ENCODE measurements at regions not wholly inside any gene's neighbourhood (a gene's known extent, or its start where the extent isn't known, plus 50 kb on each side); places are given as distances from the start of the nearest gene placed in this dataset.

DNA sequence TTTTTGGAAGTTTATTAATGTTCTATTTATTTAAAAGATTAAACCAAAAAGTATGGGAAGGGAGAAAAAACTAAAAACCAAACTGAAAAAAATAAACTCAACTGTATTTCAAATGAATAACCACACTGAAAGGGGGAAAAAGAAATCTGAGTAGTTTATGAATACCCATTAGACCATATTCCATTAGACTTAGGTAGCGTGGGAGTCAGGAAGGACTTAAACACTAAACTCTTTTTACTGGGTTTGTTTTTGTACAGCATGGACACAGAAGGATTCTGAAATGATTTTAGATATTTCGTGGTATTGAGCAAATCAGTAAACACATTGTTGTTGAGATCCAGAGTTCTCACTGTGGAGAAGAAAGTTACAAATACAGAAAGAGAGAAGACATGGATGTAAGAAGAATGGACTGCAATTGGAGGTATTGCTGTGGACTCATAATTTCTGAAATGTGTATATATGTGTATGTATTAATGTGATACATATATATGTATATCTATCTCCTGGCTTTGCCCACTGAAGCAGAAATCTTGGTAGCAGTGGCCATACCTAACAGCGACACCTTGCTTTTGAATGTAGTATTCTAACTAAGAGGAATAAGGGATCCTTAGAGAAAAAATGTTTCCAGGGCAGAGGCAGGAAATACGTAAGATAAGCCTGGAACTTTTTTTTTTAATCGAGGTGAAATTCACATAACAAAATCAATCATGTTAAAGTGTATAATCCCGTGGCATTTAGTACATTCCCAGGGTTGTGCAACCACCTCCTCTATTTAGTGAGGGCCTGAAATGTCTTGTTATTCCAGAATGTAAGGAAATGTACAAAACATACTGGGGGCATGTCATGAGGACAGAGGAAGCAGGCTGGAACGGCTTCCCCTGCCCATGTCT, 228.8 kb downstream of the SMARCA2 start:
- no peak for DNase-seq (ENCODE audit: low read depth)
- no peak overlapping the region for H3K4me3 ChIP-seq (ENCODE audit: control insufficient read depth, low read depth, low read length)
- TF ChIP-seq, protein P1, sequence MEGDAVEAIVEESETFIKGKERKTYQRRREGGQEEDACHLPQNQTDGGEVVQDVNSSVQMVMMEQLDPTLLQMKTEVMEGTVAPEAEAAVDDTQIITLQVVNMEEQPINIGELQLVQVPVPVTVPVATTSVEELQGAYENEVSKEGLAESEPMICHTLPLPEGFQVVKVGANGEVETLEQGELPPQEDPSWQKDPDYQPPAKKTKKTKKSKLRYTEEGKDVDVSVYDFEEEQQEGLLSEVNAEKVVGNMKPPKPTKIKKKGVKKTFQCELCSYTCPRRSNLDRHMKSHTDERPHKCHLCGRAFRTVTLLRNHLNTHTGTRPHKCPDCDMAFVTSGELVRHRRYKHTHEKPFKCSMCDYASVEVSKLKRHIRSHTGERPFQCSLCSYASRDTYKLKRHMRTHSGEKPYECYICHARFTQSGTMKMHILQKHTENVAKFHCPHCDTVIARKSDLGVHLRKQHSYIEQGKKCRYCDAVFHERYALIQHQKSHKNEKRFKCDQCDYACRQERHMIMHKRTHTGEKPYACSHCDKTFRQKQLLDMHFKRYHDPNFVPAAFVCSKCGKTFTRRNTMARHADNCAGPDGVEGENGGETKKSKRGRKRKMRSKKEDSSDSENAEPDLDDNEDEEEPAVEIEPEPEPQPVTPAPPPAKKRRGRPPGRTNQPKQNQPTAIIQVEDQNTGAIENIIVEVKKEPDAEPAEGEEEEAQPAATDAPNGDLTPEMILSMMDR (IDR thresholded peaks at IDR 0.05; ENCODE audit: control insufficient read depth, insufficient read depth, low read depth, low read length, missing control alignments), result peak; percentile 23

DNA sequence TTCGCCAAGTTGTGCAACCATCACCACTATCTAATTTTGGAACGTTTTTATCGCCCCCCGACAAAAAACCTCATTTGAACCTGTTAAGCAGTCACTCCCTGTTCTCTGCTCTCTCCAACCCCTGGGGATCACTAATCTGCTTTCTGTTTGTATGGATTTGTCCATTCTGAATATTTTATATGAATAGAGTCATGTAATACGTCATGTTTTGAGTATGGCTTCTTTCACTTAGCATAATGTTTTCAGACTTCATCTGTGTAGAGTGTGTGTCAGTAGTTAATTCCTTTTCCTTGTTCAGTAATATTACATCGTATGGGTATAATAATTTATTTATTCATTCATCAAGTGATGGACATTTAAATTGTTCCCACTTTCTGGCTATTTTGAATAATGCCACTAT, 232.2 kb downstream of the SMARCA2 start:
- TF ChIP-seq, protein P1 (IDR thresholded peaks at IDR 0.05; ENCODE audit: control insufficient read depth, insufficient read depth, low read depth, low read length, missing control alignments), result no peak

DNA sequence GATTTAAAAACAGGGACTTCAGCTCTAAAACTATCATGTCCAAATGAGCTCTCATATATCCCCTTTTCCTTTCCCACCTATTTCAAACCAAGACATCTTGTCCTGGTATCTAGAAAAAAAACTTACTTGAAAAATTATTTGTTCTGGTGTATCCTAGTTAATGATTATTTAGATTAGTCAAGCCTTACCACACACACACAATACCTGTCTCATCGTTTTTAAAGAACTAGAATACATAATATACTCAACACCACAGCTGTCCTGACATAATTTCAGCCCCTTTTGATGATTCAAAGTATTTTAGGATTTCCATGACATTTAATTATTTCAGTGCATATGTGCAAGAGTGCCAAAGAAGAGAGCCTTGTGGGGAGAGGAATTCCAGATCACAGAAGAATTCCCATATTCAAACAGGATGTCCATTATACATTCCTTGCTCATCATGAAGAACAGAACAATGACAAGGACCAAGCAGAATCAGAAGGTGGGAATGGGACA, 233.7 kb downstream of the SMARCA2 start:
- DNase-seq (ENCODE audit: low read depth), result no peak
- H3K4me3 ChIP-seq (ENCODE audit: control insufficient read depth, low read depth, low read length), result no peak overlapping the region
- TF ChIP-seq, protein P1 (IDR thresholded peaks at IDR 0.05; ENCODE audit: control insufficient read depth, insufficient read depth, low read depth, low read length, missing control alignments), result no peak

More for the DNA sequence above, 232.2 kb downstream of the SMARCA2 start:
- DNase-seq (ENCODE audit: low read depth), result no peak
- H3K4me3 ChIP-seq (ENCODE audit: control insufficient read depth, low read depth, low read length), result no peak overlapping the region

DNA sequence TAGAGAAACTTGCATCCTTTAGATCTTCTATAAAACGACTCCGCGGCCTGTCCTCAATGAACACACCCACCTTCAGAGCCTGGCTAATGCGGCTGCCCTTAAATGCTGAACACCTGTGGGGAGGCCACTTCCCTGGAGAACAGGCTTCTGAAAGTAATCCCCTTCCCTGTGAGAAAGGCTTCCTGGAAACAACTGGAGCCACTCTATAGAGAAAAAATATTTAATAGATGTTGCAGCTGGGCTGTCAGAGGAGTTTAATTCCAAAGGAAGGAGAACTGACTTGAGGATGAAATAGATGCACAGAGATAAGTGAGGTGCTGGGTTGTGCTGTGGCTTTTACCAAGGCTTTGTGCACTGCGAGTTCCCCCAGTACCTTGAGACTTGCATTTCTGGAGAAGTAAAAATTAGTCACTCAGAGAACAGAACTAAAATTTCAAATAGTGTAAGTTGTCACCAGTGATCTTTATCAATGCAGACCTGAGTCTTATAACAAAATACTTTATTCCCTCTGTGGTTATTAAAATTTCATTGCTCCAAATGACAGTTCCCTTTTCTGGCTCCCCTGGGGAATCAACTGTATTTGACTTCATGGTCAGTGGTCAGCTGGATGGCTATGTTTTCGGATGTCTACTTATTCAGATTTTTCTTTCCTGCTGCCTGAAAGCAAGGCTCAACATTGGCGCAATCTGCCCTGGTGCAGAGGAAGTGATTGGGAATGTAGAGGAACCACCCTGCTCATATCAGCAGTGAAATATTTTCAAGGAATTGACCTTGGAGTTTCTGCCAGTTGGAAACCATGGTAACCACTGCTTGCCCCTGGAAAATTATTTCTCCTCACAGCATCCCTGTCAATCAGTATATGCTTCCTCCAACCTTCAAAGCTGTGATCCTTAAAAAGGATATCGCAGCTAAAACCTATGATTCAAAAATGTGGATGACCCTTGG, 238.8 kb downstream of the SMARCA2 start:
- TF ChIP-seq, protein P1 (IDR thresholded peaks at IDR 0.05; ENCODE audit: control insufficient read depth, insufficient read depth, low read depth, low read length, missing control alignments), result no peak
- DNase-seq (ENCODE audit: low read depth), result no peak
- H3K4me3 ChIP-seq (ENCODE audit: control insufficient read depth, low read depth, low read length), result no peak overlapping the region

DNA sequence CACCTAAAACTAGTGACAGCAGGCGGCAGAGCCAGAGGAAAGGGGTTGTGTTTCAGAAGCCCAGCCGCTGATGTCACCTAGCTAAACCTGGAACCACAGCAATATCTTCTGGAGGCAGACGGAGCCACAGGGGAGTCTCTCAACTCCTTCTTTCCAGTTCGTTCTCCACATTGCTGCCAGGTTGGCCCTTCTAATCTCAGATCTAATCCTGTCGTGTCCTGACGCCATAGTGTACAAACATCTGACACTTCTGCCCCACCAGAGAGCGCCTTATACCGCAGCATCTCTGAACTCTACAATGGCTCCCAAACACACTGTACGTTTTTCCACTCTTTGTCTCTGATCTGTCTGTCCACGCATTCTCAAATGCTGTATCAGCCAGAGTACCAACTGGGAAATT, 240.0 kb downstream of the SMARCA2 start:
- no peak overlapping the region for H3K4me3 ChIP-seq (ENCODE audit: control insufficient read depth, low read depth, low read length)
- DNase-seq (ENCODE audit: low read depth), result no peak
- TF ChIP-seq, protein P1 (IDR thresholded peaks at IDR 0.05; ENCODE audit: control insufficient read depth, insufficient read depth, low read depth, low read length, missing control alignments), result no peak

DNA sequence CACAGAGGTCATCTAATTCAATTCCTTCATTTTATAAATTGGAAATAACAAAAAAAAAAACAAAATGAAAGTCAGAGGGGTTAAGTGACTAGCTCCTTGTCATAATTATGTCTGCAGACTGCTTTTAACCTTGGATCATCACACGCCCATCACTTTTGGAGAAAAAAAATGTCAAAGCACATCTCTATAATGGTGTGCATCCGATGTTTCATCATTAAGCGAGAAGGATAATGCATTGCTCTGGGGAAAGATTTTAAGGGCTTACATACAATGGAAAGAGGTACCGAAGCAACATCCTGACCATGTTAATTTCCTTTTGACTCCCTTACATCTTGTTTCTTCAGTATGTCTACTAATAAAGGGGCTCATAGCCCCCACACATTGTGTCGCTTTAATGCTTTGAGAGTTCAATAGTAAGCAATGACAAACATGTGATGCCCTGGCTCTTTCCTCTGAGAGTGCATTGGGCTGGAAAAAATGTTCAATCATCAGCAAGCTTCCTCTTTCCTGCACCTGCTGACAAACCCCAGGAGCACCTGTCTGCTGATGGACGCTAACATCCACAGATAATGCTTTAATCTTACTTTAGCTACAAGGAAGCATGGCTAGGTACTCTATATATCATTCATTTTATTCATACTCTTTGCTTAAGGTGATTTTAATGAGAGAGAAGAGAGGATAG, 242.2 kb downstream of the SMARCA2 start:
- TF ChIP-seq, protein P1 (IDR thresholded peaks at IDR 0.05; ENCODE audit: control insufficient read depth, insufficient read depth, low read depth, low read length, missing control alignments), result no peak
- DNase-seq (ENCODE audit: low read depth), result no peak
- H3K4me3 ChIP-seq (ENCODE audit: control insufficient read depth, low read depth, low read length), result no peak overlapping the region
